ENCODE measurements at regions not wholly inside any gene's neighbourhood (a gene's known extent, or its start where the extent isn't known, plus 50 kb on each side); places are given as distances from the start of the nearest gene placed in this dataset.

DNA sequence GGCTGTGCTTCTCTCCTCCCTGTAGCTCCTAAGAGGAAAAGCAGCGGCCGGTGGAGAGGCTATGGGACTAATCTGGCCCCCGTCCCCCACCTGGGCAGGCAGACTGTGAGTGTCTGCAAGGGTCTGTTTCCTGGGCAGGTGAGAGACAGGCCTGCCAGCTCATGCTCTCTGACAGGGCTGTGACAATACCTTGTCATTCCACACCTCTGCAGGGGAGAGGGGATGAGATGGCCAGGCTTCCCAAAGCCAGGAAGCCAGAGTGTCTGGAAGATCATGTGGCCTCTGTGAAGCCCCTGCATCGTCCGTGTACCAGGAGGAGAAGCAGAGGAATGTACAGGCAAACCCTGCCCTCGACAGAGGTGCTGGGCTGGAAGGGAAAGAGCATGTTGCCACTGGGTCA lies 142.5 kb upstream of the GATA6 start:
- no peak for DNase-seq
- Histone ChIP-seq H3K9me3 (no peaks in the 10 kb centered on the region), H3K4me1 (no peaks in the 10 kb centered on the region), H3K36me3 (no peaks in the 10 kb centered on the region), H3K4me3 (ENCODE audit: low read depth, low read length) (no peak overlapping the region), H3K27me3 (no peaks in the 10 kb centered on the region)
- TF ChIP-seq, protein P1, sequence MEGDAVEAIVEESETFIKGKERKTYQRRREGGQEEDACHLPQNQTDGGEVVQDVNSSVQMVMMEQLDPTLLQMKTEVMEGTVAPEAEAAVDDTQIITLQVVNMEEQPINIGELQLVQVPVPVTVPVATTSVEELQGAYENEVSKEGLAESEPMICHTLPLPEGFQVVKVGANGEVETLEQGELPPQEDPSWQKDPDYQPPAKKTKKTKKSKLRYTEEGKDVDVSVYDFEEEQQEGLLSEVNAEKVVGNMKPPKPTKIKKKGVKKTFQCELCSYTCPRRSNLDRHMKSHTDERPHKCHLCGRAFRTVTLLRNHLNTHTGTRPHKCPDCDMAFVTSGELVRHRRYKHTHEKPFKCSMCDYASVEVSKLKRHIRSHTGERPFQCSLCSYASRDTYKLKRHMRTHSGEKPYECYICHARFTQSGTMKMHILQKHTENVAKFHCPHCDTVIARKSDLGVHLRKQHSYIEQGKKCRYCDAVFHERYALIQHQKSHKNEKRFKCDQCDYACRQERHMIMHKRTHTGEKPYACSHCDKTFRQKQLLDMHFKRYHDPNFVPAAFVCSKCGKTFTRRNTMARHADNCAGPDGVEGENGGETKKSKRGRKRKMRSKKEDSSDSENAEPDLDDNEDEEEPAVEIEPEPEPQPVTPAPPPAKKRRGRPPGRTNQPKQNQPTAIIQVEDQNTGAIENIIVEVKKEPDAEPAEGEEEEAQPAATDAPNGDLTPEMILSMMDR (IDR thresholded peaks at IDR 0.05; ENCODE audit: low read depth, low read length) = no peak

DNA sequence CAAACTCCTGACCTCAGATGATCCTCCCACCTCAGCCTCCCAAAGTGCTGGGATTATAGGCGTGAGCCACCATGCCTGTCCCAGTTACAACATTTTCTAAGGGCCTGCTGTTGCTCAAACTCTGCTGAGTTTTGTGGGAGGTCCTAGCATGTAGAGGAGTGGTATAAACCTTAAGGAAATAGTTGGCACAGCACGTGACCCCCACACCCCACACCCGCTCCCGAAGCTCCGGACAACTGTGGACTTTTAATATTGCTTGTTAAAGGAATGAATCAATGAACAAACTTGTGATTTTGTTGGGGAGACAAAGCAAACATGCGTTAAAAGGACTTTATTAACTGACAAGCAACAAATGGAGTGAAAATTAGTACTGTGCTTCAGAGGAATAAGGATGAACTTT lies 137.8 kb upstream of the GATA6 start:
- H3K27me3 ChIP-seq = no peaks in the 10 kb centered on the region
- H3K9me3 ChIP-seq = no peaks in the 10 kb centered on the region
- TF ChIP-seq, protein P1 (IDR thresholded peaks at IDR 0.05; ENCODE audit: low read depth, low read length) = no peak
- H3K4me3 ChIP-seq (ENCODE audit: low read depth, low read length) = no peak overlapping the region
- DNase-seq = no peak
- no peaks in the 10 kb centered on the region for H3K36me3 ChIP-seq
- no peaks in the 10 kb centered on the region for H3K4me1 ChIP-seq

DNA sequence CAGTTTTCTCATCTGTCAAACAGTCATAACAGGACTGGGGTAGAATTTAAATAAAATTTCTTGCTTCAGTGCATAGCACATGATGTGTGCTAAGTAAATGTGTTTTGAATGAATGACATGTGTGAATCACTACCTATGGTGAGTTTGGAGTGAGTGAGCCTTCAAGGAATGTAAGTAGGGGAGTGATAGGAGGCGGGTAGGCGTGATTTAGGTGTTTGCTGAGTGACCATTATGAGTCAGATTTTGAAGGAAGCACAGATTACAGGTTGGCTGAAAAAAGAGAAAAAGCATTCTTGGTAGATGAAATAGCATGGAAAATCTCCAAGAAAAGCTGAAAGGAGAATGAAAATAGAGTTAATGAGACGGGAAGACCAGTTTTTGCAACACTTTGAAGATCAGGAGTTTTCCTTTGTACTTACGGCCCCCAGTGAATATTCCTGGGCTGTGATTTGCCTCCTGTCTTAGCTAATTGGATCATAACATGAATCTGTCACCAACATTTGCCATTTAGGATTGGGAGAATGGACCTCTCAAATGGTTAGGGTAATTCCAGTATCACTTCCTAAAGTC lies 136.9 kb upstream of the GATA6 start:
- no peak for DNase-seq
- no peaks in the 10 kb centered on the region for H3K36me3 ChIP-seq
- no peaks in the 10 kb centered on the region for H3K27me3 ChIP-seq
- no peaks in the 10 kb centered on the region for H3K9me3 ChIP-seq
- TF ChIP-seq, protein P1 (IDR thresholded peaks at IDR 0.05; ENCODE audit: low read depth, low read length) = no peak
- no peak overlapping the region for H3K4me3 ChIP-seq (ENCODE audit: low read depth, low read length)
- no peaks in the 10 kb centered on the region for H3K4me1 ChIP-seq

DNA sequence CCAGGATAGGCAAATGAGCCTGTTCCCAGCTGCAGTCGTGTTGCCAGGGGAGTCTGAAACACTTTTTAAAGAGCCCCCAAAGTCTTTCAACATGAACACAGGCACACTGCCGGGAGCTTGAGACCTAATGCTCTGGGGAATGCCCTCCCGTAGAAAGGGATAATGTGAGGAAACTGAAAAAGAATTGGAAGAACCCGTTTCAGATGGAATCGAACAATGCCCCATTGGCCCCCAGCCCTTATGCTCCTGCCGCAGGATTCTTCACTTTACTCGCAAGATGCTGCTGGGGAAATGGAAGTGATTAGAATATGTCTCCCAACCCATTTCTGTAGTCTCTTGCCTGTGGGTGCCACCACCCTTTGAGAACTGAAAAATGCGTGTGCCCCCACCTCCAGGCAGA lies 136.3 kb upstream of the GATA6 start:
- Histone ChIP-seq H3K4me3 (ENCODE audit: low read depth, low read length) (no peak overlapping the region), H3K4me1 (no peaks in the 10 kb centered on the region), H3K36me3 (no peaks in the 10 kb centered on the region), H3K9me3 (no peaks in the 10 kb centered on the region), H3K27me3 (no peaks in the 10 kb centered on the region)
- TF ChIP-seq, protein P1 (IDR thresholded peaks at IDR 0.05; ENCODE audit: low read depth, low read length) = no peak
- no peak for DNase-seq

DNA sequence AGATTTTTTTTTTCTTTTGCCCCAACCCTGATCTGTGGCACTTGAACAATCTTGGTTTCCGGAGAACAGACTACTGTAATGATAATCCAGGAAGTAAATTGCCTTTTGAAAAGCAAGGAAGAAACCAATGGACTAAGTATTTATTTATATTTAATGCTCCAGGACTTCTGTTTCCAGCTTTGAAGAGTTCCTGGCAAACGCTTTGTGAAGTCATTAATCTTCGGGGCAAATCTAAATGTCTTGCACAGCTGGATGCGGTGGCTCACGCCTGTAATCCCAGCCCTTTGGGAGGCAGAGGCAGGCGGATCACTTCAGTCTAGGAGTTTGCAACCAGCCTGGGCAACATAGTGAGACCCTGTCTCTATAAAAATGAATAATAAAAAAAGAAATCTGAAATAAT lies 135.1 kb upstream of the GATA6 start:
- Histone ChIP-seq H3K4me1 (no peaks in the 10 kb centered on the region), H3K9me3 (no peaks in the 10 kb centered on the region), H3K36me3 (no peaks in the 10 kb centered on the region), H3K4me3 (ENCODE audit: low read depth, low read length) (no peak overlapping the region), H3K27me3 (no peaks in the 10 kb centered on the region)
- TF ChIP-seq, protein P1 (IDR thresholded peaks at IDR 0.05; ENCODE audit: low read depth, low read length) = no peak
- DNase-seq = no peak

DNA sequence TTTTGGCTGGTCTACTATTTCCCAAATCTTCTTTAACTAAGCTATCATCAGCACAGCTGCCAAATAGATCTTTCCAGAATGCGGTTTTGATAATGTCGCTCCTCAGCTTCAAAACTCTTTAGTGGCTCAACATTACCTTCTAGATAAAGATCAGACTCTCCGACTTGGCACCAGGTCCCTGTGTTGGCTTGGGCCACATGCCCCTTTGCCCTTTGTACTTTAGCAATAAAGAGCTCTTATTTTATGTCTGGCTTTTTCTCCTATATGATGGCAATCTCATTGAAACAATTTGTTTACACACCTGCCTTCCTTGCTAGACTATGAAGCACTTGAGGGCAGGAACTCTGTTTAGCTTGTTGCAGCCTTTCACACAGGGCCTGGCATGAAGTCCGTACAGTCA lies 128.9 kb upstream of the GATA6 start:
- Histone ChIP-seq H3K4me1 (no peaks in the 10 kb centered on the region), H3K36me3 (no peaks in the 10 kb centered on the region), H3K27me3 (no peaks in the 10 kb centered on the region), H3K9me3 (no peaks in the 10 kb centered on the region), H3K4me3 (ENCODE audit: low read depth, low read length) (no peak overlapping the region)
- TF ChIP-seq, protein P1 (IDR thresholded peaks at IDR 0.05; ENCODE audit: low read depth, low read length) = no peak
- no peak for DNase-seq
